ENCODE measurements at regions not wholly inside any gene's neighbourhood (a gene's known extent, or its start where the extent isn't known, plus 50 kb on each side); places are given as distances from the start of the nearest gene placed in this dataset.

DNA sequence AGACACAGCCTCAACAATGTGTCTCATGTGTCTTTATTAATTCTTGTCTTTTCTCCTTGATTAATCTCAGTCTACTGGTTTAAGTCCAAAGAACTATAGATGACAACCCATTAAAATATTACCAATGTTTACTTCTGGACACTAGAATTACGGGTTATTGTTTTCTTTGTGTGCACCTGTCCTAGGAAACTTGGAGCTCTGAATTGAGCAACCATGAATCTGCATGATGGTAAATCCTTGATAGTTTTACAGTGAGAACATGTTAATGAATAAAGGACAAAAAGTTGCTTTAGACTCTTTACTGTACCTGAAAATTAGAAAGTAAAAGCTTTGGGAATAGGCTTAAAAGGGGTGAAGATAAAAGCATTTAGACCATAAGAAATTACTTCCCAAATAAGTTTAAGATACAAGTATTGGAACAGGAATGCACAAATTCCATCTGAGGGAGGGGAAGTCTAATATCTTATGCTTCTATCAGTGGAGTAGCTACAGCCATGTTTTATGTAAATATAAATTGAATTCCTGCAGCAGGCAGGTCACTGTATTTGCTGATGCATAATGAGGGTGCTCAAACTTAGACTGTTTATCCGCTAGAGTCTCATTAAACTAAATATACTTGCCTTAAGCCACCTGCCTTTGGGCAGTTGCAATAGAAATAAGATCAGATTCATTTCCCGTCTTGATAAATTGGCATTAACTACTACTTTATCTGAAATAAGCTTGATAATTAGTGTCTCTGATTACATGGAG lies 603.7 kb upstream of the GCFC2 start:
- H3K9me3 ChIP-seq, result peaks cover 85% of the 10 kb centered on the region
- no peak overlapping the region for H3K4me3 ChIP-seq
- TF ChIP-seq Cebpa-rat (IDR thresholded peaks at IDR 0.05), result no peak
- peaks cover 47% of the 10 kb centered on the region for H3K4me1 ChIP-seq
- peak overlapping the region; percentile 46; the same call in 1 of the 2 replicates for H3K27ac ChIP-seq
- H3K4me2 ChIP-seq, result peak overlapping the region; percentile 12; the same call in 1 of the 2 replicates
- H3K36me3 ChIP-seq, result no peaks in the 10 kb centered on the region; the same call in 1 of the 2 replicates
- no peak overlapping the region for H3K9ac ChIP-seq
- no peaks in the 10 kb centered on the region for H3K27me3 ChIP-seq
- no peaks in the 10 kb centered on the region for H4K20me1 ChIP-seq

GRCh38 chr2:76312236-76312635 lies 601.5 kb upstream of the GCFC2 start:
- no peak overlapping the region for H3K9ac ChIP-seq
- H3K36me3 ChIP-seq, result no peaks in the 10 kb centered on the region; the same call in 1 of the 2 replicates
- no peak overlapping the region for H3K4me3 ChIP-seq
- TF ChIP-seq Cebpa-rat (IDR thresholded peaks at IDR 0.05), result no peak
- H3K9me3 ChIP-seq, result peaks cover 70% of the 10 kb centered on the region
- H3K27ac ChIP-seq, result peak overlapping the region; percentile 47; the same call in 1 of the 2 replicates
- H4K20me1 ChIP-seq, result no peaks in the 10 kb centered on the region
- H3K4me1 ChIP-seq, result peaks cover 51% of the 10 kb centered on the region
- no peaks in the 10 kb centered on the region for H3K27me3 ChIP-seq
- H3K4me2 ChIP-seq, result no peak overlapping the region

DNA sequence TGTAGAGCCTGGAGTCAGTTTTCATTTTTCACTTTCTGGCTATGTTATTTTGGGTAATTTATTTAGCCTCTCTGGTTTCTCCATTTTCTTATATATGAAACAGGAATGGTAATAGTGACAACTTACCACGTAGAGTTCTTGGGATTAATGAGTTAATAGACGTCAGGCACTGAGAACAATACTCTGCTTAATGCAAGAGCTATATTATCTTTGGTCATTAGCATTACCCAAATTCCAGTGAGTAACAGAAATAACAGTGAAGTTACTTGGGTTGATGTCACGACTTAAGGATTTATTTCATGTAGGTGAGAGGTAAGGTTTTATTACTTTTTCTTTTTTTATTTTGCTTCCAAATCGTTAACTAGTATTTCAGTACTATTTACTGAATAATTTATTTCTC lies 601.0 kb upstream of the GCFC2 start:
- peaks cover 56% of the 10 kb centered on the region for H3K4me1 ChIP-seq
- peaks cover 65% of the 10 kb centered on the region for H3K9me3 ChIP-seq
- no peak overlapping the region for H3K4me3 ChIP-seq
- H3K9ac ChIP-seq, result no peak overlapping the region
- H3K4me2 ChIP-seq, result no peak overlapping the region
- TF ChIP-seq Cebpa-rat (IDR thresholded peaks at IDR 0.05), result no peak
- no peak overlapping the region; the same call in 1 of the 2 replicates for H3K27ac ChIP-seq
- H3K36me3 ChIP-seq, result no peaks in the 10 kb centered on the region; the same call in 1 of the 2 replicates
- no peaks in the 10 kb centered on the region for H4K20me1 ChIP-seq
- no peaks in the 10 kb centered on the region for H3K27me3 ChIP-seq

DNA sequence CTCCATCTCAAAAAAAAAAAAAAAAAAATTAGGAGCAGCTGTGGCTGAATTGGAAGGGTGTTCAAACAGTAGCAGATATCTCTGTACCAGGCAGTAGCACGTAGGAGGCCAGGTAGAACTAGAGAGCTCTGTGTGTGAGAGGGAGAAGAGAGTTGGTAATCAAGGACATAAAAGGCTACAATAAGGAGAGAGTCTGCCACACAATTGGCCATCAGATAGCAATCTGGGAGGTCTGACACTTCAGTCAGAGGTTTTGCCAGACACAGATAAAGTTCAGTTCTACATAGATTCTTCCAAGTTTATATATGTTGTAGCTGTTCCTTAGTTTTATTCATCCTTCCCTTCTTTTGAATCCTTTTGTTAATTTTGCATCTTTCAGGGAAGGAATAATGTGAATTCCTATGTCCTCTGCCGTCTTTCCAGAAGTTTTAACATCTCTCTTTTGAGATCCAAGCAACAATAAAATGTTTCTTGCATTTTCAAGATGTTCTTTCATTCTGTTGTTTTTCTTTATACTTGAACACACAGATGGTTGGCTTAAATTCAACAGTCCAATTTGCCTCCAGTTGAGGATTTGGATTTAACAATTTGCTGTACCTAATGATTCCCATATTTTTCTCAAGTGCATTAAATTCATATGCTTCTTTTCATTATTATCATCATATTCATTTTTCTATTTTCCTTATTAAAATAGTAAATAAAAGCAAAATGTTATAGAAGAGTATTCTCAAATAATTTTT lies 600.3 kb upstream of the GCFC2 start:
- no peaks in the 10 kb centered on the region for H3K27me3 ChIP-seq
- H3K9me3 ChIP-seq, result peaks cover 61% of the 10 kb centered on the region
- H3K4me2 ChIP-seq, result no peak overlapping the region
- no peaks in the 10 kb centered on the region; the same call in 1 of the 2 replicates for H3K36me3 ChIP-seq
- H3K9ac ChIP-seq, result no peak overlapping the region
- H3K4me3 ChIP-seq, result no peak overlapping the region
- TF ChIP-seq Cebpa-rat (IDR thresholded peaks at IDR 0.05), result no peak
- peak overlapping the region; percentile 88 for H3K27ac ChIP-seq
- H4K20me1 ChIP-seq, result no peaks in the 10 kb centered on the region
- H3K4me1 ChIP-seq, result peaks cover 63% of the 10 kb centered on the region

DNA sequence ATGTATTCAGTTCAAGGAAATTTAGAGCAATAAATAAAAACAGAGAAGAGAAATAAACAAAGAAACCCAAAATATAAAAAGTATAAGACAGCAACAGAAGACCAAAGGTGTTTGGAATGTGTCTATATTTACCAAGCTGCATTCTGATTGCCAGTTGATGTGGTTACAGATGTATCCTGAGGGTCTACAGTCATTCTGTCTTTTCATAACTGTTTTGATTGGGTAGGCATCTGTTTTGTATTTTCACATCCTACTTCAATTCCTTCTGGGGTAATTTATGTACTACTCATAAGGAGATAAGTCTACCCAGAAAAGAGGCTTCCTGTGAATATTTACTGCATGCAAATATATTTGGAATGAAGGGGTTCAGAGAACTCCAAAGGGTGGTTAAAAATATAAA lies 596.8 kb upstream of the GCFC2 start:
- H3K27ac ChIP-seq, result peak overlapping the region; percentile 88
- no peaks in the 10 kb centered on the region for H4K20me1 ChIP-seq
- no peaks in the 10 kb centered on the region for H3K27me3 ChIP-seq
- peaks cover 59% of the 10 kb centered on the region for H3K9me3 ChIP-seq
- TF ChIP-seq Cebpa-rat (IDR thresholded peaks at IDR 0.05), result no peak
- H3K36me3 ChIP-seq, result peaks cover 16% of the 10 kb centered on the region; the same call in 1 of the 2 replicates
- peak overlapping the region; percentile 53 for H3K4me3 ChIP-seq
- H3K4me1 ChIP-seq, result peaks cover 66% of the 10 kb centered on the region
- H3K9ac ChIP-seq, result peak overlapping the region; percentile 48
- peak overlapping the region; percentile 72 for H3K4me2 ChIP-seq

- Histone ChIP-seq H3K27ac (no peak overlapping the region), H3K9me3 (peaks cover 19% of the 10 kb centered on the region), H3K27me3 (no peaks in the 10 kb centered on the region), H3K36me3 (peaks cover 7% of the 10 kb centered on the region; the same call in 1 of the 2 replicates), H3K4me3 (no peak overlapping the region), H3K4me1 (peaks cover 4% of the 10 kb centered on the region; the same call in 1 of the 2 replicates), H4K20me1 (no peaks in the 10 kb centered on the region), H3K9ac (no peak overlapping the region), H3K4me2 (no peak overlapping the region)
- no peak for TF ChIP-seq Cebpa-rat (IDR thresholded peaks at IDR 0.05)
Measured at GRCh38 chr2:76298041-76298440, 587.3 kb upstream of the GCFC2 start.

DNA sequence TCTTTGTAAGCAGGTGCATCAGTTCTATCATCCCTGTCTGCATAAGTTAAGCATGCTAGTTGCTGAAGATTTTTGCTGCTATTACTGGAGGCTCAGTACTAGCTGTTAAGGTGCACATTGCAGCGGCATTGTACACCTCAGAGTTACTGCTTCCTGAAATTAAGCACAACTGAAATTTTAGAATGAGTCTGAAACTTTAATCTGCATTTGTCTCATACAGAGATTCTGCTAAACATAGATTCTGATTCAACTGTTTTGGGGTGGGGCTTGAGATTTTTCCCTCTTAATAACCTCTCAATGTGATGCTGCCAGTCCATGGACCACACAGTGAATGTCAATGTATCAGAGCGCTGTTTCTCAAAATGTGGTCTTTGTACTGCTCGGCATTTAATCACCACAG lies 585.7 kb upstream of the GCFC2 start:
- no peak overlapping the region for H3K4me3 ChIP-seq
- H3K36me3 ChIP-seq, result no peaks in the 10 kb centered on the region
- H3K9me3 ChIP-seq, result peaks cover 5% of the 10 kb centered on the region; the same call in 1 of the 2 replicates
- no peak overlapping the region for H3K9ac ChIP-seq
- no peak for TF ChIP-seq Cebpa-rat (IDR thresholded peaks at IDR 0.05)
- H3K4me2 ChIP-seq, result no peak overlapping the region
- no peaks in the 10 kb centered on the region for H3K4me1 ChIP-seq
- no peaks in the 10 kb centered on the region for H3K27me3 ChIP-seq
- H4K20me1 ChIP-seq, result no peaks in the 10 kb centered on the region
- H3K27ac ChIP-seq, result no peak overlapping the region

- TF ChIP-seq Cebpa-rat (IDR thresholded peaks at IDR 0.05), result no peak
- Histone ChIP-seq H4K20me1 (no peaks in the 10 kb centered on the region), H3K27ac (no peak overlapping the region), H3K4me2 (no peak overlapping the region), H3K9ac (no peak overlapping the region), H3K36me3 (no peaks in the 10 kb centered on the region), H3K4me1 (no peaks in the 10 kb centered on the region), H3K4me3 (no peak overlapping the region), H3K9me3 (peaks cover 5% of the 10 kb centered on the region; the same call in 1 of the 2 replicates), H3K27me3 (no peaks in the 10 kb centered on the region)
Measured at GRCh38 chr2:76295762-76296161, 585.0 kb upstream of the GCFC2 start.

DNA sequence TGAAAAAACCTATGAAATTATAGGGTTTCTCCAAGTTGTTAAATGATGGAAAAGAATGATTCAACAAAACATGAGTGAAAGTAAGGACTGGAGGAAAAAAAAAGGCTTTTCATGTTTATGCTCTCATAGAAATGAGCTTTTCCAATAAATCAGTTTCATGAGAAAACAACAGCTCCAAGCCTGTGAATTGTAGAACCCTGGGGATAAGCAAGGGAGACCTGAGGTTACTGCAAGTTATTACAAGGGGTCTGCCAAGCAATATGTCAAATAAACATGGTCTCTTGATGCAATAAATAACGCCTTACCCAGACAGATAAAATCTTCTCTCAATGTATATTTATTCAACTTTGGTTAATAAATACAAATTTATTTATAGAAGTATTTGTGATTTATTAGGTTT lies 577.9 kb upstream of the GCFC2 start:
- Histone ChIP-seq H3K27ac (no peak overlapping the region), H3K4me2 (no peak overlapping the region), H3K9ac (no peak overlapping the region), H3K36me3 (no peaks in the 10 kb centered on the region), H3K4me1 (peaks cover 4% of the 10 kb centered on the region; the same call in 1 of the 2 replicates), H3K27me3 (no peaks in the 10 kb centered on the region), H3K9me3 (peaks cover 6% of the 10 kb centered on the region; the same call in 1 of the 2 replicates), H3K4me3 (no peak overlapping the region), H4K20me1 (no peaks in the 10 kb centered on the region)
- TF ChIP-seq Cebpa-rat (IDR thresholded peaks at IDR 0.05), result no peak

DNA sequence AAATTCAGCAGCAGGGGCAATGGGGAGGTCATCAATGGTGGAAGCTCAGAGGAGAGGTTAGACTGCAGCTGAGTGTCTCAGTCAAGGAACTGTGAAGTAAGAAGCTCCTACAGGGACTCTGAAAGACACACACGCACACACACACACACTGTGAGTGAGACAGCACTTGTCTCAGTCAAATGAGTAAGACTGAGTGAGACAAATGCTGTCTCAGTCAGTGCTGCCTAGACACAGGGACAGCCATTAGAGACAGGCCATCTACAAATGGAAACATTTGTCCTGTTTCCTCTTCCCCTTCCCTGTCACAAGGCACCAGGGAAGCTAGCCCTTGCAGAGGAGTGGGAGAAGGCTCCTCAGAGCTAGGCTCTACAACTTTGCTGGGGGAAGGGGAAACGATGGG lies 577.4 kb upstream of the GCFC2 start:
- H3K4me3 ChIP-seq, result no peak overlapping the region
- H3K27me3 ChIP-seq, result no peaks in the 10 kb centered on the region
- TF ChIP-seq Cebpa-rat (IDR thresholded peaks at IDR 0.05), result no peak
- H3K9ac ChIP-seq, result no peak overlapping the region
- H3K27ac ChIP-seq, result no peak overlapping the region
- H3K9me3 ChIP-seq, result peaks cover 6% of the 10 kb centered on the region; the same call in 1 of the 2 replicates
- H4K20me1 ChIP-seq, result no peaks in the 10 kb centered on the region
- peaks cover 4% of the 10 kb centered on the region; the same call in 1 of the 2 replicates for H3K4me1 ChIP-seq
- no peaks in the 10 kb centered on the region for H3K36me3 ChIP-seq
- no peak overlapping the region for H3K4me2 ChIP-seq

Data from BLaER1 (cell line).